GM20000 (cell line): ENCODE measurements at regions not wholly inside any gene's neighbourhood (a gene's known extent, or its start where the extent isn't known, plus 50 kb on each side); places are given as distances from the start of the nearest gene placed in this dataset.
A peak's percentile ranks its signal among the peaks of the same experiment; 100 is the strongest.

Source experiments
- DNase-seq: peaks from one replicate; pipeline ENCODE4 v3.0.0; 2012; ENCODE audit warnings: low spot score
- CTCF ChIP-seq: IDR thresholded peaks from 2 replicates; pipeline ENCODE4 v1.5.1; 2012; ENCODE audit warnings: mild to moderate bottlenecking, control low read depth; ENCODE audit errors: extremely low read depth, missing control alignments

DNA sequence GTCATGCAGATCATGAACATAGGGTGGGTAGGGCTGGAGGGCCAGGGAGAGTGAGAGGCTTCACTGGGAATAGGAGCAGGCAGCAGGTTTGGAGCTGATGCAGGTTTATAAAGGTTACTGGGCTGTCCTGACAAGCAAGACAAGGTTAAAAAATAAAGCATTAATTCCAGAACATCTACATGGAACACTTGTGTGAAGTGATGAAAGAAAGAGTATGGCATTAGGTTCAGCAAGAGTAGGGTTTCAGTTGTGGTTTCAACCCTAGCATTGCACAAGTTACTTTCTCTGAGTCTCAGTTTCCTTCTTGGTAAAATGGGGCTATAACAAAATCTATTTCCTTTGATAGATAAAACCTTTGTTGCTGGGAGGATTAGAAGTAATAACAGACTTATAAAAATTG lies 114.6 kb upstream of the SESN3 start:
- no peak for DNase-seq
- TF ChIP-seq CTCF = no peak

GRCh38 chr11:95344932-95345642 lies 114.1 kb upstream of the SESN3 start:
- TF ChIP-seq CTCF = no peak
- no peak for DNase-seq

- DNase-seq = no peak
- TF ChIP-seq CTCF = no peak
Measured at GRCh38 chr11:95341221-95341620, 110.2 kb upstream of the SESN3 start.

DNA sequence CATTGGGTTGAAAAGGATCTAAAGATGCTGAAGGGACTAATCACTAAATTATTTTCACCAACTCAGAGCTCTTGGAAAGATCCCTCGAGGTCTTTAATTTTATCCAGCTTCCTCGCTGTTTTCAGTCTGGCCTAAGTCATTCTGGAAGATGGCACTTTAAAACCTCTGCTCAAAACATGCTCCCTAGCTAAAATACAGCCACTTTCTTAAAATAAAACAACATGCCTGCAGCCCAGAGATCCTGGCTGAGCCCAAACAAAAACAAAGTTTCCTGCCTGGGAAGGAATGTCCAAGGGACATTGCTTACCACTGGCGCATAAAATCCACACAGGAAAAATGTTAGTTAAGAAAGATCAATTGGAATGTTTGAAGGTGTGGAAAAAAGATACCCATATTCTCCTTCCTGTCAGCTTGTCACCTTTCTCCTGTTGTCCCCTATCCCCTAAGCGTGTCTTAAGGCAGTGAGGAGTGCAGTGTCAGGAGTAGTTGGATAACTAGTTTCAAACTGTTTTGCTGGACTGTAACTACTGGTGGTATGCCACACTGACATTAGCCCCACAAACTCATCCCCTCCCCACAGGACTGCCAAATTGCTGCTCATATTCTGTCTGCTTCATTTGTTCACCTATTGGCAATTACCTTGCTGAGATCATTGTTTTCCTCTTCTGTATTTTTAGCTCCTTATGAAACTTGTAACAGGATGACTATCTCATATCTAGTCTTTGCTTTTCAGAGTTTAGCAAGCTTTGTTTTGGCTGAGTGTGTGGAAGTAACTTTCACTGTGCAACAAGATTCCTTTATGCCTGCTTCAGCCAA lies 108.3 kb upstream of the SESN3 start:
- DNase-seq = peak; percentile 40
- no peak for TF ChIP-seq CTCF

DNA sequence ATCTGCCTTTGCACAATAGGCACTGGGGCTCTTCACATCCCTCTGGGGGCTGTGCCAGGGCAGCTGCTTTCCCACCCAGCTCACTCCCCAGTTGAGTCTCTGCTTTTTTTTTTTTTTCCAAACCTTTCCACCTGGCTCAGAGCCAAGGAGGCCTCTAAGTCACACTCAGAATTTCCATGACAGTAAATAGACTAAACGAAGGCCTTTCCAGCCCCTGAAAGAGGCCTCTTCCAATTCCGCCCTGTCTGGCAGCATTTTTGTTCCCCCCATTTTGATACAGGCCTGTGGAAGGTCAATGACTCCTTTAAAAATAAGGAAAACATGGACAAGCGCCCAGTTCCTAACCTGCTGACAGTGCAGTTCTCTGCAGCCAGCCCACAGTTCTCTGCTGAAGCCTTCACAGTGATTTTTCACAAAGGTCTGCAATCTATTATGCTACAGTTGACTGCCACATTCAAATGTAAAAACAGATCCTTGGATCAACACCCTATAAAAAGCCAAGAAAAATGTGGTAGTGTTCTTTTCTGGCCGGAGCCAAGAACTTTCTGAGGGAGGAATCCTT lies 107.5 kb upstream of the SESN3 start:
- no peak for TF ChIP-seq CTCF
- DNase-seq = no peak

GRCh38 chr11:95337972-95338429 lies 107.0 kb upstream of the SESN3 start:
- TF ChIP-seq CTCF = no peak
- no peak for DNase-seq
